Heart right ventricle (tissue), 16 donors: ENCODE measurements at regions not wholly inside any gene's neighbourhood (a gene's known extent, or its start where the extent isn't known, plus 50 kb on each side); places are given as distances from the start of the nearest gene placed in this dataset.

Experiments used
- ATAC-seq, 8 donors: fragments of 200-7000 bp; cut with Tn5 transposase; one replicate each; pipeline ENCODE4 v1.9.1; 2020; ENCODE audit warnings: mild to moderate bottlenecking in 8 of 8, moderate library complexity in 8 of 8, moderate number of reproducible peaks in 1 of 8
- DNase-seq, 2 donors: peaks; one replicate each; pipeline ENCODE4 v3.0.0-alpha.2; 2020
- H3K27ac ChIP-seq, 10 donors: fragments of 200-600 bp; sonication (generic) in 2 of 10; one replicate each; pipeline versions ENCODE4 v1.5.0 to v1.8.0; 2020 to 2022; ENCODE audit warnings: mild to moderate bottlenecking in 3 of 10
- H3K27me3 ChIP-seq, 7 donors: fragments of 200-600 bp; one replicate each; pipeline ENCODE4 v1.8.0; 2021 to 2022; ENCODE audit warnings: mild to moderate bottlenecking in 2 of 7
- H3K36me3 ChIP-seq, 9 donors: fragments of 200-600 bp; sonication (generic) in 1 of 9; one replicate each; pipeline versions ENCODE4 v1.5.0 to v1.8.0; 2020 to 2022; ENCODE audit warnings: mild to moderate bottlenecking in 2 of 9
- H3K4me1 ChIP-seq, 9 donors: fragments of 200-600 bp; sonication (generic) in 1 of 9; one replicate each; pipeline versions ENCODE4 v1.5.0 to v1.8.0; 2020 to 2022; ENCODE audit warnings: mild to moderate bottlenecking in 4 of 9
- H3K4me3 ChIP-seq, 10 donors: fragments of 200-600 bp; sonication (generic) in 2 of 10; one replicate each; pipeline versions ENCODE4 v1.5.0 to v1.8.0; 2020 to 2022; ENCODE audit warnings: mild to moderate bottlenecking in 7 of 10, moderate library complexity in 2 of 10
- H3K9me3 ChIP-seq, 11 donors: fragments of 200-600 bp in 10 of 11; sonication (generic) in 2 of 11; one replicate each; pipeline versions ENCODE4 v1.5.0 to v1.8.0; 2013 to 2022; ENCODE audit warnings: mild to moderate bottlenecking in 2 of 11, control low read depth in 1 of 11, moderate library complexity in 1 of 11
- WGBS, 2 donors: extraction: QIAGEN DNeasy Blood & Tissue Kit; methylation state at CpG; one replicate each; pipeline ENCODE4 v1.1.7; 2013; ENCODE audit warnings: inconsistent platforms in 1 of 2; 5-methylcytosine and 5-hydroxymethylcytosine counted together
- intact Hi-C, 10 donors: fragments of 100-400 bp; cut with DNase I; formaldehyde crosslinking; loops; one replicate each; pipeline versions ENCODE4 v1.11.1 to v1.14.2; 2022
- TF ChIP-seq, protein P1 (sequence below), 9 donors: fragments of 200-600 bp; sonication (generic) in 2 of 9; IDR thresholded peaks; one replicate each; pipeline versions ENCODE4 v1.5.0 to v1.8.0; 2021 to 2022; ENCODE audit warnings: antibody characterized with exemption in 9 of 9, mild to moderate bottlenecking in 5 of 9, moderate library complexity in 1 of 9
- donor health status: Arrhythmogenic right ventricular cardiomyopathy.
- donor health status: ischemic (EF 13 %, LVEDD 7.1; RV severe dilation, severe dysfunction).
- donor health status: healthy with polysubstance abuse.
- donor health status: DM: no; HTN: yes; CAD: no.
- donor health status: DM: no; HTN: no; CAD: no.
- donor health status: ischemic (EF 25% LVEDD 6.9; RV normal size, moderate dysfunction).
- donor health status: ischemic (EF 25% LVEDD 5.7; RV mildly dilated, moderate dysfunction).
- donor health status: healthy.
- donor health status: DM: yes; HTN: yes; CAD: no.
- donor health status: Ischemic cardiomyopathy.
- donor health status: ischemic (EF 35%, LVEDD 5.7; RV mildly dilated, moderate dysfunction).
- donor health status: nonischemic (EF 11% LVEDD 7.7; RV severe dilation, severe dysfunction).
- donor health status: DM: yes; HTN: yes; CAD: no.
- donor health status: PGD.
- donor health status: ischemic (EF 29% LVEDD 5.4; RV normal size, mild dysfunction).
- donor health status: nonischemic (EF 23%, LVEDD 6.1; RV moderate dilation, normal function).

DNA sequence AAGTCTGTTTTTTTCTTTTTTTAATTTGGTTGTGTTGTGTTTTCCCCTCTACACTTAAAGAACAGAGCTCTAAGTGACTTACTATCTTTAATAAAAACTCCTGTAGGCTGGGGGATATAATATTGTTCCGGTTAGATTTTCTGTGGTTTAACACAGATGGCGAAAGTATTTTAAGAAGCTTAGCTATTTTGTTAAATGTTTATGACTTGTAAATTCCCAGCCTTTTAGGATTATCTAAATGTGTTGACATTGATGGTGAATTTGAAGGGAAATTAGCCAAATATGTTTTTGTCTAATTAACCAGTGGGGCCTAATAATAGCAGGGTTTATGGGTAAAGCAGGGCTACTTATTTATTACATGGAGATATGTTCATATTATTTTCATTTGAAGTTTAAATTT, 538.5 kb downstream of the INHBA start:
- peaks cover 0 to 21% (median 0%) of the 10 kb centered on the region in 11 donors for H3K9me3 ChIP-seq

DNA sequence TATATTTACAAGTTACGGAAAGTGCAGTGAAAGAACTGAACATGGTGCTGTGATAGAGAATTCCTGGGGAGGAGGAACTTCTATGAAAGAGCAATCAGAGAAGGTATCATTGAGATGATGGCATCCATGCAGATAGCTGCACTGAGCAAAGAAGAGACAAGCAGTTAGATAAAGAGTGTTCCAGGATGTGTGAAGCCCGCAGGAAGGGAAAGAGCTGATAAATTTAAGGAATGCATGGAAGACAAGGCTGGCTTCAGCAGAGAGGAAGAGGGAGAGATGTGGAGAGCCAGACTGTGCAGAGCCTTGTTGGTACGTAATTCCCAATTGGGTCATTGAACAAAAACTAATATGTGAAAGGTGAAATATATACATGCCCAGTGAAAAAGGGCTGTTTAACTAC, 538.9 kb downstream of the INHBA start:
- intact Hi-C loops, result no loop called here
- H3K4me1 ChIP-seq, result no peaks in the 10 kb centered on the region
- WGBS, 2 donors, result 62 to 66% methylated on average over 3 of the region's 3 CpGs

More for the DNA sequence above, 538.5 kb downstream of the INHBA start:
- H3K36me3 ChIP-seq, result no peaks in the 10 kb centered on the region
- no peaks in the 10 kb centered on the region for H3K4me1 ChIP-seq
- ATAC-seq (no peak), DNase-seq (no peak)
- TF ChIP-seq, protein P1, sequence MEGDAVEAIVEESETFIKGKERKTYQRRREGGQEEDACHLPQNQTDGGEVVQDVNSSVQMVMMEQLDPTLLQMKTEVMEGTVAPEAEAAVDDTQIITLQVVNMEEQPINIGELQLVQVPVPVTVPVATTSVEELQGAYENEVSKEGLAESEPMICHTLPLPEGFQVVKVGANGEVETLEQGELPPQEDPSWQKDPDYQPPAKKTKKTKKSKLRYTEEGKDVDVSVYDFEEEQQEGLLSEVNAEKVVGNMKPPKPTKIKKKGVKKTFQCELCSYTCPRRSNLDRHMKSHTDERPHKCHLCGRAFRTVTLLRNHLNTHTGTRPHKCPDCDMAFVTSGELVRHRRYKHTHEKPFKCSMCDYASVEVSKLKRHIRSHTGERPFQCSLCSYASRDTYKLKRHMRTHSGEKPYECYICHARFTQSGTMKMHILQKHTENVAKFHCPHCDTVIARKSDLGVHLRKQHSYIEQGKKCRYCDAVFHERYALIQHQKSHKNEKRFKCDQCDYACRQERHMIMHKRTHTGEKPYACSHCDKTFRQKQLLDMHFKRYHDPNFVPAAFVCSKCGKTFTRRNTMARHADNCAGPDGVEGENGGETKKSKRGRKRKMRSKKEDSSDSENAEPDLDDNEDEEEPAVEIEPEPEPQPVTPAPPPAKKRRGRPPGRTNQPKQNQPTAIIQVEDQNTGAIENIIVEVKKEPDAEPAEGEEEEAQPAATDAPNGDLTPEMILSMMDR (IDR thresholded peaks at IDR 0.05), result no peak
- no peak overlapping the region for H3K4me3 ChIP-seq
- H3K27me3 ChIP-seq, result no peaks in the 10 kb centered on the region
- 36 to 55% methylated on average over 2 of the region's 2 CpGs for WGBS, 2 donors
- intact Hi-C loops, result no loop called here
- no peak overlapping the region for H3K27ac ChIP-seq

DNA sequence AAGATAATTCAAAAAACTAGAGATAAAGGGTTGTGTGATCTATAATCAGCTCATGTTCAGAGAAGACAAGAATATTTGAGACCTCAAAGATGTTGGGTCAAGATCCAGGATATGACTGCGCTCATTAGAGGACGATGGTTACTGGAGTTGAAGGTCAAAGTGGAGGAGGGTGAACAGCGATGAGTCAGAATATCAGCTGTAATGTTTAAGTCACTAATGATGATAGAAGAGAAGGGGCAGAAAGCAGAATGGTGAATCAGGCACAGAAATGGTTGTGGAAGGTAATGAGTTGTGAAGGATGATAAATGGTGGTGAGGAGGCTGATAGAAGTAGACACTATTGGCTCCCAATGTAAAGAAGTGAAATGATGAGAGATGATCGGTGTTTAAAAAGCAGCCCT, 540.3 kb downstream of the INHBA start:
- Histone ChIP-seq H3K4me1 (no peaks in the 10 kb centered on the region), H3K36me3 (no peaks in the 10 kb centered on the region), H3K27ac (no peak overlapping the region), H3K27me3 (no peaks in the 10 kb centered on the region), H3K9me3 (peaks cover 0 to 24% (median 0%) of the 10 kb centered on the region in 11 donors), H3K4me3 (no peak overlapping the region)
- ATAC-seq (no peak), DNase-seq (no peak)
- 84 to 87% methylated on average over 4 of the region's 4 CpGs for WGBS, 2 donors
- intact Hi-C loops, result no loop called here
- TF ChIP-seq, protein P1 (IDR thresholded peaks at IDR 0.05), result no peak

More for the DNA sequence above, 538.9 kb downstream of the INHBA start:
- TF ChIP-seq, protein P1 (IDR thresholded peaks at IDR 0.05), result no peak
- ATAC-seq, result no peak
- H3K27me3 ChIP-seq, result no peaks in the 10 kb centered on the region
- no peak overlapping the region for H3K27ac ChIP-seq
- no peaks in the 10 kb centered on the region for H3K36me3 ChIP-seq
- DNase-seq, result no peak
- H3K4me3 ChIP-seq, result no peak overlapping the region
- H3K9me3 ChIP-seq, result peaks cover 0 to 23% (median 0%) of the 10 kb centered on the region in 11 donors

DNA sequence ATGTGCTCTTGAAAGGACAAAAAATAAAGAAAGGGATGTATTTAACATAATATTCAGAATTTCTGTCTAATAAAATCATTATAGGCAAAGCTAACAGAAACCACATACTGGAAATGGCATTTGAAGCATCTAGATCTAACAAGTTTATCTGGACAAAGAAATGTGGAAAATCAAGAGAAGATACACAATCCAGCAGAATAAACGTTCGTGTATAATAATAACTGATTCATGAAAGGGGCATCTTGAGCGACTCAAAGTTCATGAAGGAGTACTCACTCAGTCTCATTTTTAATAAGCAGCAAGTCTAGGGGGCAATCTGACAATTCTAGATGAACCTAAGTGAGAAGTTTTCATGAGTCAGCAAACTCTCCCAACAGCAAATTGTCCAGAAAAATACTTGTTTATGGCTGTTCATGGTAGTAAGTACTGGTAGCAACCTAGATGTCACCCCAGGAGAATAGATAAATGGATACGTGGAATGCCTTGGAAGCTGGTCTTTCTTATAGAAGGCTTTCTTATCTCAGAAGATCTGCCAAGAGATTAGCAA, 541.8 kb downstream of the INHBA start:
- H3K9me3 ChIP-seq, result peaks cover 0 to 24% (median 0%) of the 10 kb centered on the region in 11 donors
- H3K4me3 ChIP-seq, result no peak overlapping the region
- H3K27ac ChIP-seq, result no peak overlapping the region
- 87 to 89% methylated on average over 4 of the region's 4 CpGs for WGBS, 2 donors
- ATAC-seq (no peak), DNase-seq (no peak)
- TF ChIP-seq, protein P1 (IDR thresholded peaks at IDR 0.05), result no peak
- H3K36me3 ChIP-seq, result no peaks in the 10 kb centered on the region
- no peaks in the 10 kb centered on the region for H3K27me3 ChIP-seq
- intact Hi-C loops, result no loop called here
- H3K4me1 ChIP-seq, result no peaks in the 10 kb centered on the region
